ENCODE measurements at regions not wholly inside any gene's neighbourhood (a gene's known extent, or its start where the extent isn't known, plus 50 kb on each side); places are given as distances from the start of the nearest gene placed in this dataset.

DNA sequence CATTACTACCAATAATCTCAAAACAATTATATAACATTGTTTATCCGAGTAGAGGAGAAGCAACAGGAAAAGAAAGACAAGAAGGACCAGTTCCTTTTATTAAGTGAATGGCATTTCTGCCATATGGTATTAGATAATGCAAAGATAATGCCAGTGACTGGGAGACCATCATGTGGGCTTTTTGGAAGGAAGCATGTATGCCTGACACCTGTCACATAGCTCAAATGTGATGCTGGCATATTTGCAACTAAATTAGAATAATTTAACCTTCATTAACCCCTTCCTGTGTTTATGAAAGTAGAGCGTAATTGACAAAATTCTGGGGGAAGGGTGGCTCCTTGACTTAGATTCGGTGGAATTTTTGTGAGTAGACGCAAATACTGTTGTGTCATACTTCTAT lies 733.0 kb downstream of the TUSC7 start:
- CTCF ChIA-PET: no interaction called here
- no peaks in the 10 kb centered on the region for H3K27me3 ChIP-seq (ENCODE audit: low read length)
- POLR2A ChIA-PET (ENCODE audit: unreplicated experiment): no interaction called here
- H3K9ac ChIP-seq (ENCODE audit: low read length): no peak overlapping the region
- H3K4me1 ChIP-seq (ENCODE audit: insufficient read depth, low read length): no peaks in the 10 kb centered on the region
- H3K4me2 ChIP-seq (ENCODE audit: low read length): no peak overlapping the region
- no peak overlapping the region for H3K27ac ChIP-seq (ENCODE audit: low read length)
- H3K9me3 ChIP-seq (ENCODE audit: low read length): peaks cover 11% of the 10 kb centered on the region
- H3K79me2 ChIP-seq (ENCODE audit: low read length): no peaks in the 10 kb centered on the region
- no peaks in the 10 kb centered on the region for H4K20me1 ChIP-seq (ENCODE audit: low read length)
- no peak for DNase-seq
- no peak for TF ChIP-seq EZH2 (IDR thresholded peaks at IDR 0.05; ENCODE audit: low read length, unreplicated experiment)
- TF ChIP-seq, protein P1, sequence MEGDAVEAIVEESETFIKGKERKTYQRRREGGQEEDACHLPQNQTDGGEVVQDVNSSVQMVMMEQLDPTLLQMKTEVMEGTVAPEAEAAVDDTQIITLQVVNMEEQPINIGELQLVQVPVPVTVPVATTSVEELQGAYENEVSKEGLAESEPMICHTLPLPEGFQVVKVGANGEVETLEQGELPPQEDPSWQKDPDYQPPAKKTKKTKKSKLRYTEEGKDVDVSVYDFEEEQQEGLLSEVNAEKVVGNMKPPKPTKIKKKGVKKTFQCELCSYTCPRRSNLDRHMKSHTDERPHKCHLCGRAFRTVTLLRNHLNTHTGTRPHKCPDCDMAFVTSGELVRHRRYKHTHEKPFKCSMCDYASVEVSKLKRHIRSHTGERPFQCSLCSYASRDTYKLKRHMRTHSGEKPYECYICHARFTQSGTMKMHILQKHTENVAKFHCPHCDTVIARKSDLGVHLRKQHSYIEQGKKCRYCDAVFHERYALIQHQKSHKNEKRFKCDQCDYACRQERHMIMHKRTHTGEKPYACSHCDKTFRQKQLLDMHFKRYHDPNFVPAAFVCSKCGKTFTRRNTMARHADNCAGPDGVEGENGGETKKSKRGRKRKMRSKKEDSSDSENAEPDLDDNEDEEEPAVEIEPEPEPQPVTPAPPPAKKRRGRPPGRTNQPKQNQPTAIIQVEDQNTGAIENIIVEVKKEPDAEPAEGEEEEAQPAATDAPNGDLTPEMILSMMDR (conservative IDR thresholded peaks at IDR 0.05; ENCODE audit: low read depth, low read length): no peak
- TF ChIP-seq EZH2phosphoT487 (IDR thresholded peaks at IDR 0.05; ENCODE audit: borderline replicate concordance, low read length): no peak
- BruUV-seq (replicated peaks): no TSS peak
- H3K9me2 ChIP-seq (replicated peaks; ENCODE audit: low read length): no peaks in the 10 kb centered on the region
- ATAC-seq: no peak
- H3K4me3 ChIP-seq (ENCODE audit: low read length): no peak overlapping the region
- no peaks in the 10 kb centered on the region for H3K36me3 ChIP-seq (ENCODE audit: low read depth, low read length)
- intact Hi-C loops (cut with micrococcal nuclease): no loop called here
- H2AFZ ChIP-seq (ENCODE audit: low read length): no peak overlapping the region
- no peaks in the 10 kb centered on the region for H3F3A ChIP-seq (ENCODE audit: low read length, unreplicated experiment)

DNA sequence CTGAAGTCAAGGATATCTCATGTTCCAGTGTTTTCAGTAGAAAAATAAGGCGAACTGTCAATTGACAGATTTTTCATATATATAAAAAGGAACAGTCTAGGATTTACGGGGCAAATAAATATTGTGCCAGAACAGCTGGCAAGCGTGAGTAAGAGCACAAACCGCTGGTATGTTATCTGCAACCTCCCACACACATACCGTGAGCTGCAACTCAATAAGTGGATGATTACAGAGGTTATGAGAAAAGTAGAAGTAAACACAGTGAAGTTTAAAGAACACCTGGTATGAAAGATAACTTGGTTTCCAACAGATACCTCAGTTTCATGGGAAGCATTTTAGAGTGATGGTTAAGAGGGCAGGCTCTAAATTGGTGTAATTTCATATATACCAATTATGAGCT lies 733.4 kb downstream of the TUSC7 start:
- CTCF ChIA-PET: no interaction called here

DNA sequence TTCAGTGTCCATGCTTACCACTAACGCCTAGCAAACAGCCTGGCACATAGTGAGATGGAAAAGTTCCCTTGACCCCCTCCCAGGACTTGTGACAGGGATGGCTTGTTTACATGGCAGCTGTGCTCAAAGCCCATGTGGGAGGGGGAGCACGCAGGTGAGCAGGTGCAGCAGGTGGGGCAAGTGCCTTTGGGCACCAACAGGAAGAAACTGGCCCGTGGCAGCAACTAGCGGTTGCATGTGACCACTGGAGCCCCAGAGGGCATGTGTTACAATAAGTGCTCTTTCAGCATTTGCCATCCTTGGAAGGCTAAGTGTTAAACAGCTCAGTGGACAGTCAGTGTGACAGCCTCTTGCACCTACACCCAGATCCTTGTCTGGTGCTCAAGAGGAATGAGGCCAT lies 734.6 kb downstream of the TUSC7 start:
- Histone ChIP-seq H3K4me1 (ENCODE audit: insufficient read depth, low read length) (no peaks in the 10 kb centered on the region), H3K27ac (ENCODE audit: low read length) (no peak overlapping the region), H3K9ac (ENCODE audit: low read length) (no peak overlapping the region), H3K4me2 (ENCODE audit: low read length) (no peak overlapping the region), H4K20me1 (ENCODE audit: low read length) (no peaks in the 10 kb centered on the region), H3K9me2 (replicated peaks; ENCODE audit: low read length) (no peaks in the 10 kb centered on the region), H3K36me3 (ENCODE audit: low read depth, low read length) (no peaks in the 10 kb centered on the region), H3K4me3 (ENCODE audit: low read length) (no peak overlapping the region), H3K27me3 (ENCODE audit: low read length) (no peaks in the 10 kb centered on the region), H3K79me2 (ENCODE audit: low read length) (no peaks in the 10 kb centered on the region), H3K9me3 (ENCODE audit: low read length) (peaks cover 11% of the 10 kb centered on the region), H3F3A (ENCODE audit: low read length, unreplicated experiment) (no peaks in the 10 kb centered on the region), H2AFZ (ENCODE audit: low read length) (no peak overlapping the region)
- no peak for ATAC-seq
- TF ChIP-seq, protein P1 (conservative IDR thresholded peaks at IDR 0.05; ENCODE audit: low read depth, low read length): no peak
- TF ChIP-seq EZH2 (IDR thresholded peaks at IDR 0.05; ENCODE audit: low read length, unreplicated experiment) (no peak), EZH2phosphoT487 (IDR thresholded peaks at IDR 0.05; ENCODE audit: borderline replicate concordance, low read length) (no peak)
- CTCF ChIA-PET: no interaction called here
- no TSS peak for BruUV-seq (replicated peaks)
- no peak for DNase-seq
- intact Hi-C loops (cut with micrococcal nuclease): no loop called here
- POLR2A ChIA-PET (ENCODE audit: unreplicated experiment): no interaction called here

More for the DNA sequence above, 733.4 kb downstream of the TUSC7 start:
- ATAC-seq (no peak), DNase-seq (no peak)
- H3K9me3 ChIP-seq (ENCODE audit: low read length): peaks cover 11% of the 10 kb centered on the region
- BruUV-seq (replicated peaks): no TSS peak
- H3K4me1 ChIP-seq (ENCODE audit: insufficient read depth, low read length): no peaks in the 10 kb centered on the region
- H3K4me2 ChIP-seq (ENCODE audit: low read length): no peak overlapping the region
- intact Hi-C loops (cut with micrococcal nuclease): no loop called here
- no peak overlapping the region for H3K9ac ChIP-seq (ENCODE audit: low read length)
- POLR2A ChIA-PET (ENCODE audit: unreplicated experiment): no interaction called here
- no peak overlapping the region for H3K4me3 ChIP-seq (ENCODE audit: low read length)
- H3K27ac ChIP-seq (ENCODE audit: low read length): no peak overlapping the region
- no peaks in the 10 kb centered on the region for H3K79me2 ChIP-seq (ENCODE audit: low read length)
- H3K36me3 ChIP-seq (ENCODE audit: low read depth, low read length): no peaks in the 10 kb centered on the region
- H3K27me3 ChIP-seq (ENCODE audit: low read length): no peaks in the 10 kb centered on the region
- TF ChIP-seq EZH2phosphoT487 (IDR thresholded peaks at IDR 0.05; ENCODE audit: borderline replicate concordance, low read length) (no peak), EZH2 (IDR thresholded peaks at IDR 0.05; ENCODE audit: low read length, unreplicated experiment) (no peak)
- TF ChIP-seq, protein P1 (conservative IDR thresholded peaks at IDR 0.05; ENCODE audit: low read depth, low read length): no peak
- H4K20me1 ChIP-seq (ENCODE audit: low read length): no peaks in the 10 kb centered on the region
- no peaks in the 10 kb centered on the region for H3K9me2 ChIP-seq (replicated peaks; ENCODE audit: low read length)
- no peaks in the 10 kb centered on the region for H3F3A ChIP-seq (ENCODE audit: low read length, unreplicated experiment)
- H2AFZ ChIP-seq (ENCODE audit: low read length): no peak overlapping the region

Measured in PC-3 (cell line).